Activated CD4-positive, alpha-beta T cell treated with anti-CD3 and anti-CD28 coated beads, Interleukin-2, amount 10 ng/mL, durations not matched to agents 7 days and 5 days (primary cell): ENCODE measurements at regions not wholly inside any gene's neighbourhood (a gene's known extent, or its start where the extent isn't known, plus 50 kb on each side); places are given as distances from the start of the nearest gene placed in this dataset.

Experiments
- CTCF ChIA-PET: fragments of 350-600 bp; sonication (Branson Sonifier 250); formaldehyde crosslinking; loops from one replicate; lab custom pipeline; 2021; ENCODE audit warnings: antibody characterized with exemption; lab: Charles Lee
- POLR2A ChIA-PET: fragments of 350-600 bp; sonication (Branson Sonifier 250); formaldehyde crosslinking; loops from one replicate; lab custom pipeline; 2021; ENCODE audit warnings: antibody characterized with exemption; lab: Charles Lee
- DNase-seq: peaks from one replicate; pipeline ENCODE4 v3.0.0-alpha.2; 2020
- H3K27ac Mint-ChIP-seq: one replicate; pipeline ENCODE4 v1.8.0; 2021; ENCODE audit warnings: mild to moderate bottlenecking, moderate library complexity, mixed read lengths
- H3K27me3 Mint-ChIP-seq: one replicate; pipeline ENCODE4 v1.8.0; 2021; ENCODE audit warnings: mixed read lengths
- H3K36me3 Mint-ChIP-seq: one replicate; pipeline ENCODE4 v1.8.0; 2021; ENCODE audit warnings: low read depth, mixed read lengths
- H3K4me1 Mint-ChIP-seq: one replicate; pipeline ENCODE4 v1.8.0; 2021; ENCODE audit warnings: mixed read lengths
- H3K4me3 Mint-ChIP-seq: one replicate; pipeline ENCODE4 v1.8.0; 2021; ENCODE audit warnings: mild to moderate bottlenecking, moderate library complexity, mixed read lengths
- H3K9me3 Mint-ChIP-seq: one replicate; pipeline ENCODE4 v1.8.0; 2021; ENCODE audit warnings: mixed read lengths

DNA sequence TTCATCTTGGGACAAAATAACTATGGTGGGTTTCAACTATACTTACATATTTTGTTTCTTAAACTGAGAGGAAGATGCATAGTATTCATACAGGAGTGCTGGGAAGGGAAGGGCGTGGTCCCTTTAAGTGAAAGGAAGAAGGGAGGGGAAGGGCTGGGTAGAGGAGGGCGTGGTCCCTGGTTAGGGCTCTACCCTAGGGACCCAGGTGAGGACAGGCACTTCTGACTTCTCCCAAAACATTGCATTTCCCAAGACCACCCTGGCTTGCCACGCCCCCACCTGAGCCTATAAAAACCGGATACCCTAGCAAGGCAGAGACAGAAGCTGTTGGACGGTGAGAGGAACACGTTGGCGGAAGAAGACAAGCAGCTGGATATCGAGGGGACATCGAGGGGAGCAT, 157.6 kb upstream of the PLXNA4 start:
- Mint-ChIP-seq H3K4me1 (peaks cover 4% of the 10 kb centered on the region), H3K27ac (peak overlapping the region; percentile 19), H3K4me3 (no peak overlapping the region), H3K9me3 (no peaks in the 10 kb centered on the region), H3K36me3 (no peaks in the 10 kb centered on the region), H3K27me3 (no peaks in the 10 kb centered on the region)
- CTCF ChIA-PET: interaction anchor here (0.6 to 0.9 kb wide), 2 partner anchors 14 to 271 kb away, joined by 3 read pairs; no protein-coding TSS in a partner anchor
- POLR2A ChIA-PET: no interaction called here
- DNase-seq: no peak

DNA sequence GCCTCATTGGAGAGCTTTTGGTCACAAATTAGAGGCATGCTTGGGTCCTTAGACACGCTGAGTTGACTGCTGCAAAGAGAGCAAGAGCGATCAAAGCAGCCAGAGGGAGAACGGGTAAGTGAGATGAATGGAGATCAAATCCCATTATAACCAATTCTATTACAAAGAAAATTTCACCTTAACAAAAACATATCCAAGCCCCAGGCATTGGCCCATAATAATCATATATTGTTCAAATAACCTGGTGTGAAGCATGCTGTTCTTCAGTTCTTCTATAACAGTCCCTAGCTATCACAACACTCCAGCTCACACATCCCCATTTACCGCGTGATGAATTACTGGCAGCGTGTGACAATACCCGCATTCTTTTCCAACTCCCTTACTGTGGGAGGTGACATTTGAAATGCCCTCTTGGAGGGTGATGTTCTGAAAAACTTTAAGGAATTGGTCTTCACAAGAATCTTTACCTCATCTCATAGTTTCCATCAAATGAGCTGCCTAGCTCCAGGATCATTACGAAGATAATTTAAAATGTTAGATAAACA, 156.1 kb upstream of the PLXNA4 start:
- H3K27me3 Mint-ChIP-seq: no peaks in the 10 kb centered on the region
- no peak overlapping the region for H3K27ac Mint-ChIP-seq
- no peaks in the 10 kb centered on the region for H3K9me3 Mint-ChIP-seq
- DNase-seq: no peak
- ChIA-PET POLR2A (no interaction called here), CTCF (no interaction called here)
- H3K36me3 Mint-ChIP-seq: no peaks in the 10 kb centered on the region
- peaks cover 4% of the 10 kb centered on the region for H3K4me1 Mint-ChIP-seq
- H3K4me3 Mint-ChIP-seq: no peak overlapping the region

- H3K4me1 Mint-ChIP-seq: peaks cover 4% of the 10 kb centered on the region
- POLR2A ChIA-PET: no interaction called here
- H3K9me3 Mint-ChIP-seq: no peaks in the 10 kb centered on the region
- DNase-seq: no peak
- CTCF ChIA-PET: no interaction called here
- no peak overlapping the region for H3K4me3 Mint-ChIP-seq
- no peak overlapping the region for H3K27ac Mint-ChIP-seq
- no peaks in the 10 kb centered on the region for H3K27me3 Mint-ChIP-seq
- no peaks in the 10 kb centered on the region for H3K36me3 Mint-ChIP-seq
These were observed 153.8 kb upstream of the PLXNA4 start for GRCh38 chr7:132730105-132730504.

GRCh38 chr7:132723506-132724081, 147.3 kb upstream of the PLXNA4 start:
- no peak for DNase-seq
- Mint-ChIP-seq H3K4me1 (no peaks in the 10 kb centered on the region), H3K9me3 (peaks cover 10% of the 10 kb centered on the region), H3K27ac (no peak overlapping the region), H3K27me3 (no peaks in the 10 kb centered on the region), H3K36me3 (no peaks in the 10 kb centered on the region), H3K4me3 (no peak overlapping the region)
- POLR2A ChIA-PET: no interaction called here
- CTCF ChIA-PET: no interaction called here

DNA sequence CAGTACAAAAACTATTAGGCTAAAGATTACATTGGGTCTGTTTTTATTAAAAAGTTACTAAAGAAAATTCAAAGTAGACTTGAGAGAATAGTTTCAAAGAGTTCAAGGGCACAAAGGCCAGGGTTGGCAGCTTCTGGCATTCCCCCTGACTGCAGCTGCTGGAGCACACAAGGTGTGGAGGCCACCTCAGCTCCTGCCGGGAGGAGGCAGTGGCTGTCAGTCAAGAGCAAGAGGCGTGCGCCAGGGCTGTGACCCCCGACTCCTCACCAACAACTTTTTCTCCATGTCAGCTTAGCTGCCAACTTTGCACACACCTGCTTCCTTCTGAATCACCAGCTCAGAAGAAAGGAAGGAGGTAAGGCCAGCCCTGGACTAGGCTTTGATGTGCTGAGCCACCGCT, 144.6 kb upstream of the PLXNA4 start:
- ChIA-PET CTCF (interaction anchor here (0.6 kb wide), 1 partner anchor 286 kb away, joined by 3 read pairs; no protein-coding TSS in a partner anchor), POLR2A (no interaction called here)
- Mint-ChIP-seq H3K27ac (no peak overlapping the region), H3K4me1 (no peaks in the 10 kb centered on the region), H3K4me3 (no peak overlapping the region), H3K9me3 (peaks cover 12% of the 10 kb centered on the region), H3K27me3 (no peaks in the 10 kb centered on the region), H3K36me3 (no peaks in the 10 kb centered on the region)
- no peak for DNase-seq

DNA sequence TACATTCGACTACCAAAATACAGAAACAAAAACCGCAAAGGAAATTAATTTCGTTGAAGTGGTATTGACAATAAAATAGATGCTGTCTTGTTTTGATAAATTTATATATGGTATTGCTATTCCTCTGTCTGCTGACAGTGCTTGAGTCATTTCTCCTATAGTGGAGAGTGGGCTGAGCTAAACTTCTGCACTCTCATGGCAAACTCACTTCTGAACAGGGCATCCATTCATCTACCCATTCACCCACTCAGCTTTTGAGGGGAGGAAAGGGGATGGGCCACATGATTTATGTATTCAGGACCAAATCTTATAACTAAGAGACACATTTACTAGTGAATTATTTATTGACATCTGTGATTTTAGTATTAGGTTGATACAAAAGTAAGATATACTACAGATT, 137.6 kb upstream of the PLXNA4 start:
- H3K9me3 Mint-ChIP-seq: peaks cover 2% of the 10 kb centered on the region
- POLR2A ChIA-PET: no interaction called here
- CTCF ChIA-PET: interaction anchor here (0.7 kb wide), 1 partner anchor 580 kb away, joined by 3 read pairs; no protein-coding TSS in a partner anchor
- no peak overlapping the region for H3K27ac Mint-ChIP-seq
- no peak overlapping the region for H3K4me3 Mint-ChIP-seq
- H3K27me3 Mint-ChIP-seq: no peaks in the 10 kb centered on the region
- no peaks in the 10 kb centered on the region for H3K36me3 Mint-ChIP-seq
- no peaks in the 10 kb centered on the region for H3K4me1 Mint-ChIP-seq
- no peak for DNase-seq

DNA sequence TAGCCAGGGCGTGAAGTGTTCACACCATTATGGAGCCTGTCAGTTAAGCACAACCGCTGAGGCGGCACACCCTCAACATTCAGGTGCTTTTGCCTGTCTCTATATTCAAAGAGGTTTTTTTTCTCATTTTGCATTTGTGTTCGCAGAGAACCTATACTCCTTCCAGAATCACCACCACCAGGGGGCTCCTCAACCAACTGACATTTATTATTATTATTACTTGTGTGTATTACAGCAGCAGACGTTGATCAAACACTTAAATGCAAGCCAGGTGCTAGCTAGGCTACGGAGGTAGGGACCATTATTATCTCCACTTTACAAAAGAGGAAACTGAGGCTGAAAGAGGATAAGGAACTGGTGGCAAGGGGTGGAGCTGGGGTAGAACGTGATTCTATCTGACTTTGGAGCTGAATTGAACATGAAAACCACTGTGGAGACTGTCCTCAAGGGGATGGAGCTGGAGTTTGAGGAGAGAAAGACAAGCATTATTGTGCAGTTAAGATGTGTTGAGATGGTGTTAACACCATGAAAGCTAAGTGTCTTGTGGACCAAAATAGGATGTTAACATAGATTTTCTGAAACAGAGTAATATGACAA, 133.8 kb upstream of the PLXNA4 start:
- H3K27me3 Mint-ChIP-seq: no peaks in the 10 kb centered on the region
- no peak overlapping the region for H3K4me3 Mint-ChIP-seq
- H3K36me3 Mint-ChIP-seq: no peaks in the 10 kb centered on the region
- POLR2A ChIA-PET: no interaction called here
- H3K9me3 Mint-ChIP-seq: no peaks in the 10 kb centered on the region
- no peak overlapping the region for H3K27ac Mint-ChIP-seq
- CTCF ChIA-PET: interaction anchor here (0.6 to 1.6 kb wide), 4 partner anchors 10 to 290 kb away, joined by 3 to 4 read pairs (median 3); no protein-coding TSS in a partner anchor
- H3K4me1 Mint-ChIP-seq: no peaks in the 10 kb centered on the region
- peak; percentile 19 for DNase-seq

- H3K27ac Mint-ChIP-seq: no peak overlapping the region
- no peaks in the 10 kb centered on the region for H3K9me3 Mint-ChIP-seq
- no peaks in the 10 kb centered on the region for H3K4me1 Mint-ChIP-seq
- POLR2A ChIA-PET: no interaction called here
- no peak overlapping the region for H3K4me3 Mint-ChIP-seq
- CTCF ChIA-PET: no interaction called here
- H3K36me3 Mint-ChIP-seq: no peaks in the 10 kb centered on the region
- no peaks in the 10 kb centered on the region for H3K27me3 Mint-ChIP-seq
- no peak for DNase-seq
These were observed 132.2 kb upstream of the PLXNA4 start for GRCh38 chr7:132708470-132708869.

GRCh38 chr7:132705146-132705545, 128.9 kb upstream of the PLXNA4 start:
- Mint-ChIP-seq H3K4me3 (no peak overlapping the region), H3K27ac (no peak overlapping the region), H3K36me3 (no peaks in the 10 kb centered on the region), H3K4me1 (no peaks in the 10 kb centered on the region), H3K27me3 (no peaks in the 10 kb centered on the region), H3K9me3 (no peaks in the 10 kb centered on the region)
- no peak for DNase-seq
- POLR2A ChIA-PET: no interaction called here
- CTCF ChIA-PET: no interaction called here

GRCh38 chr7:132703742-132704141, 127.5 kb upstream of the PLXNA4 start:
- no peak overlapping the region for H3K4me3 Mint-ChIP-seq
- no peak overlapping the region for H3K27ac Mint-ChIP-seq
- H3K4me1 Mint-ChIP-seq: no peaks in the 10 kb centered on the region
- ChIA-PET CTCF (no interaction called here), POLR2A (interaction anchor here (0.7 kb wide), 1 partner anchor 50 kb away, joined by 3 read pairs; no protein-coding TSS in a partner anchor)
- no peaks in the 10 kb centered on the region for H3K36me3 Mint-ChIP-seq
- H3K9me3 Mint-ChIP-seq: no peaks in the 10 kb centered on the region
- H3K27me3 Mint-ChIP-seq: no peaks in the 10 kb centered on the region
- no peak for DNase-seq

GRCh38 chr7:132697003-132697402, 120.7 kb upstream of the PLXNA4 start:
- POLR2A ChIA-PET: no interaction called here

GRCh38 chr7:132696332-132696731, 120.1 kb upstream of the PLXNA4 start:
- Mint-ChIP-seq H3K36me3 (no peaks in the 10 kb centered on the region), H3K27ac (no peak overlapping the region), H3K27me3 (no peaks in the 10 kb centered on the region), H3K9me3 (no peaks in the 10 kb centered on the region), H3K4me1 (no peaks in the 10 kb centered on the region), H3K4me3 (no peak overlapping the region)
- no peak for DNase-seq
- ChIA-PET CTCF (no interaction called here), POLR2A (no interaction called here)

More at GRCh38 chr7:132697003-132697402, 120.7 kb upstream of the PLXNA4 start:
- Mint-ChIP-seq H3K27ac (no peak overlapping the region), H3K36me3 (no peaks in the 10 kb centered on the region), H3K9me3 (no peaks in the 10 kb centered on the region), H3K27me3 (no peaks in the 10 kb centered on the region), H3K4me1 (no peaks in the 10 kb centered on the region), H3K4me3 (no peak overlapping the region)
- CTCF ChIA-PET: interaction anchor here (0.6 kb wide), 1 partner anchor 77 kb away, joined by 3 read pairs; no protein-coding TSS in a partner anchor
- no peak for DNase-seq

GRCh38 chr7:132691201-132691600, 114.9 kb upstream of the PLXNA4 start:
- Mint-ChIP-seq H3K36me3 (no peaks in the 10 kb centered on the region), H3K27ac (no peak overlapping the region), H3K9me3 (no peaks in the 10 kb centered on the region), H3K27me3 (no peaks in the 10 kb centered on the region), H3K4me3 (no peak overlapping the region), H3K4me1 (no peaks in the 10 kb centered on the region)
- ChIA-PET POLR2A (no interaction called here), CTCF (no interaction called here)
- no peak for DNase-seq
